ENCODE measurements at regions not wholly inside any gene's neighbourhood (a gene's known extent, or its start where the extent isn't known, plus 50 kb on each side); places are given as distances from the start of the nearest gene placed in this dataset.

GRCh38 chr2:78890935-78891334 lies 134.6 kb upstream of the REG3G start:
- no peak overlapping the region for H3K9ac ChIP-seq (ENCODE audit: low read length)
- no peaks in the 10 kb centered on the region for H3K4me1 ChIP-seq (ENCODE audit: control insufficient read depth, insufficient read depth, low read length)
- H3K36me3 ChIP-seq (ENCODE audit: control insufficient read depth, insufficient read depth, low read length) = no peaks in the 10 kb centered on the region
- H3K27ac ChIP-seq (ENCODE audit: low read depth, low read length) = no peak overlapping the region
- no peak overlapping the region for H3K4me3 ChIP-seq (ENCODE audit: low read length)
- no peaks in the 10 kb centered on the region for H3K27me3 ChIP-seq (ENCODE audit: control insufficient read depth, insufficient read depth, low read length)

- Histone ChIP-seq H3K27ac (ENCODE audit: low read depth, low read length) (no peak overlapping the region), H3K9ac (ENCODE audit: low read length) (no peak overlapping the region), H3K27me3 (ENCODE audit: control insufficient read depth, insufficient read depth, low read length) (no peaks in the 10 kb centered on the region), H3K36me3 (ENCODE audit: control insufficient read depth, insufficient read depth, low read length) (no peaks in the 10 kb centered on the region), H3K4me3 (ENCODE audit: low read length) (no peak overlapping the region), H3K4me1 (ENCODE audit: control insufficient read depth, insufficient read depth, low read length) (no peaks in the 10 kb centered on the region)
These were observed 133.2 kb upstream of the REG3G start for GRCh38 chr2:78892295-78892694.

GRCh38 chr2:78895022-78895421 lies 130.5 kb upstream of the REG3G start:
- Histone ChIP-seq H3K9ac (ENCODE audit: low read length) (no peak overlapping the region), H3K36me3 (ENCODE audit: control insufficient read depth, insufficient read depth, low read length) (no peaks in the 10 kb centered on the region), H3K4me1 (ENCODE audit: control insufficient read depth, insufficient read depth, low read length) (no peaks in the 10 kb centered on the region), H3K4me3 (ENCODE audit: low read length) (no peak overlapping the region), H3K27ac (ENCODE audit: low read depth, low read length) (no peak overlapping the region), H3K27me3 (ENCODE audit: control insufficient read depth, insufficient read depth, low read length) (no peaks in the 10 kb centered on the region)

- H3K27me3 ChIP-seq (ENCODE audit: control insufficient read depth, insufficient read depth, low read length) = no peaks in the 10 kb centered on the region
- no peak overlapping the region for H3K9ac ChIP-seq (ENCODE audit: low read length)
- no peaks in the 10 kb centered on the region for H3K36me3 ChIP-seq (ENCODE audit: control insufficient read depth, insufficient read depth, low read length)
- H3K4me3 ChIP-seq (ENCODE audit: low read length) = no peak overlapping the region
- no peak overlapping the region for H3K27ac ChIP-seq (ENCODE audit: low read depth, low read length)
- H3K4me1 ChIP-seq (ENCODE audit: control insufficient read depth, insufficient read depth, low read length) = no peaks in the 10 kb centered on the region
These were observed 129.0 kb upstream of the REG3G start for GRCh38 chr2:78896536-78896935.

GRCh38 chr2:78907089-78907488 lies 118.4 kb upstream of the REG3G start:
- no peak overlapping the region for H3K4me3 ChIP-seq (ENCODE audit: low read length)
- no peak overlapping the region for H3K27ac ChIP-seq (ENCODE audit: low read depth, low read length)
- no peaks in the 10 kb centered on the region for H3K27me3 ChIP-seq (ENCODE audit: control insufficient read depth, insufficient read depth, low read length)
- no peak overlapping the region for H3K9ac ChIP-seq (ENCODE audit: low read length)
- H3K4me1 ChIP-seq (ENCODE audit: control insufficient read depth, insufficient read depth, low read length) = no peaks in the 10 kb centered on the region
- H3K36me3 ChIP-seq (ENCODE audit: control insufficient read depth, insufficient read depth, low read length) = no peaks in the 10 kb centered on the region

GRCh38 chr2:78908973-78909372 lies 116.5 kb upstream of the REG3G start:
- Histone ChIP-seq H3K27me3 (ENCODE audit: control insufficient read depth, insufficient read depth, low read length) (no peaks in the 10 kb centered on the region), H3K27ac (ENCODE audit: low read depth, low read length) (no peak overlapping the region), H3K4me3 (ENCODE audit: low read length) (no peak overlapping the region), H3K4me1 (ENCODE audit: control insufficient read depth, insufficient read depth, low read length) (no peaks in the 10 kb centered on the region), H3K36me3 (ENCODE audit: control insufficient read depth, insufficient read depth, low read length) (no peaks in the 10 kb centered on the region), H3K9ac (ENCODE audit: low read length) (no peak overlapping the region)

- Histone ChIP-seq H3K9ac (ENCODE audit: low read length) (no peak overlapping the region), H3K4me1 (ENCODE audit: control insufficient read depth, insufficient read depth, low read length) (no peaks in the 10 kb centered on the region), H3K36me3 (ENCODE audit: control insufficient read depth, insufficient read depth, low read length) (no peaks in the 10 kb centered on the region), H3K27me3 (ENCODE audit: control insufficient read depth, insufficient read depth, low read length) (no peaks in the 10 kb centered on the region), H3K4me3 (ENCODE audit: low read length) (no peak overlapping the region), H3K27ac (ENCODE audit: low read depth, low read length) (no peak overlapping the region)
These were observed 115.1 kb upstream of the REG3G start for GRCh38 chr2:78910376-78910775.

GRCh38 chr2:78913257-78913656 lies 112.2 kb upstream of the REG3G start:
- H3K4me3 ChIP-seq (ENCODE audit: low read length) = no peak overlapping the region
- no peaks in the 10 kb centered on the region for H3K36me3 ChIP-seq (ENCODE audit: control insufficient read depth, insufficient read depth, low read length)
- H3K4me1 ChIP-seq (ENCODE audit: control insufficient read depth, insufficient read depth, low read length) = no peaks in the 10 kb centered on the region
- no peaks in the 10 kb centered on the region for H3K27me3 ChIP-seq (ENCODE audit: control insufficient read depth, insufficient read depth, low read length)
- no peak overlapping the region for H3K27ac ChIP-seq (ENCODE audit: low read depth, low read length)
- H3K9ac ChIP-seq (ENCODE audit: low read length) = no peak overlapping the region

GRCh38 chr2:78925258-78925657 lies 100.2 kb upstream of the REG3G start:
- Histone ChIP-seq H3K4me1 (ENCODE audit: control insufficient read depth, insufficient read depth, low read length) (no peaks in the 10 kb centered on the region), H3K27ac (ENCODE audit: low read depth, low read length) (no peak overlapping the region), H3K27me3 (ENCODE audit: control insufficient read depth, insufficient read depth, low read length) (no peaks in the 10 kb centered on the region), H3K4me3 (ENCODE audit: low read length) (no peak overlapping the region), H3K36me3 (ENCODE audit: control insufficient read depth, insufficient read depth, low read length) (no peaks in the 10 kb centered on the region), H3K9ac (ENCODE audit: low read length) (no peak overlapping the region)

GRCh38 chr2:78928502-78928901 lies 97.0 kb upstream of the REG3G start:
- H3K4me3 ChIP-seq (ENCODE audit: low read length) = no peak overlapping the region
- no peaks in the 10 kb centered on the region for H3K4me1 ChIP-seq (ENCODE audit: control insufficient read depth, insufficient read depth, low read length)
- H3K36me3 ChIP-seq (ENCODE audit: control insufficient read depth, insufficient read depth, low read length) = no peaks in the 10 kb centered on the region
- no peak overlapping the region for H3K9ac ChIP-seq (ENCODE audit: low read length)
- H3K27me3 ChIP-seq (ENCODE audit: control insufficient read depth, insufficient read depth, low read length) = no peaks in the 10 kb centered on the region
- no peak overlapping the region for H3K27ac ChIP-seq (ENCODE audit: low read depth, low read length)

- Histone ChIP-seq H3K27ac (ENCODE audit: low read depth, low read length) (no peak overlapping the region), H3K4me3 (ENCODE audit: low read length) (no peak overlapping the region), H3K4me1 (ENCODE audit: control insufficient read depth, insufficient read depth, low read length) (no peaks in the 10 kb centered on the region), H3K9ac (ENCODE audit: low read length) (no peak overlapping the region), H3K27me3 (ENCODE audit: control insufficient read depth, insufficient read depth, low read length) (no peaks in the 10 kb centered on the region), H3K36me3 (ENCODE audit: control insufficient read depth, insufficient read depth, low read length) (no peaks in the 10 kb centered on the region)
These were observed 84.5 kb upstream of the REG3G start for GRCh38 chr2:78940998-78941397.

- Histone ChIP-seq H3K4me1 (ENCODE audit: control insufficient read depth, insufficient read depth, low read length) (no peaks in the 10 kb centered on the region), H3K27me3 (ENCODE audit: control insufficient read depth, insufficient read depth, low read length) (no peaks in the 10 kb centered on the region), H3K4me3 (ENCODE audit: low read length) (no peak overlapping the region), H3K36me3 (ENCODE audit: control insufficient read depth, insufficient read depth, low read length) (no peaks in the 10 kb centered on the region), H3K9ac (ENCODE audit: low read length) (no peak overlapping the region), H3K27ac (ENCODE audit: low read depth, low read length) (no peak overlapping the region)
These were observed 83.8 kb upstream of the REG3G start for GRCh38 chr2:78941751-78942150.

- Histone ChIP-seq H3K27me3 (ENCODE audit: control insufficient read depth, insufficient read depth, low read length) (no peaks in the 10 kb centered on the region), H3K4me3 (ENCODE audit: low read length) (no peak overlapping the region), H3K36me3 (ENCODE audit: control insufficient read depth, insufficient read depth, low read length) (no peaks in the 10 kb centered on the region), H3K9ac (ENCODE audit: low read length) (no peak overlapping the region), H3K27ac (ENCODE audit: low read depth, low read length) (no peak overlapping the region), H3K4me1 (ENCODE audit: control insufficient read depth, insufficient read depth, low read length) (no peaks in the 10 kb centered on the region)
These were observed 61.6 kb upstream of the REG3G start for GRCh38 chr2:78963881-78964280.

- Histone ChIP-seq H3K27ac (ENCODE audit: low read depth, low read length) (no peak overlapping the region), H3K9ac (ENCODE audit: low read length) (no peak overlapping the region)
These were observed 58.2 kb upstream of the REG3G start for GRCh38 chr2:78967294-78967693.

More at GRCh38 chr2:78967294-78967693, 58.2 kb upstream of the REG3G start:
- no peaks in the 10 kb centered on the region for H3K27me3 ChIP-seq (ENCODE audit: control insufficient read depth, insufficient read depth, low read length)
- no peak overlapping the region for H3K4me3 ChIP-seq (ENCODE audit: low read length)
- H3K36me3 ChIP-seq (ENCODE audit: control insufficient read depth, insufficient read depth, low read length) = no peaks in the 10 kb centered on the region
- H3K4me1 ChIP-seq (ENCODE audit: control insufficient read depth, insufficient read depth, low read length) = no peaks in the 10 kb centered on the region
